Fibroblast of pulmonary artery (primary cell): ENCODE measurements at regions not wholly inside any gene's neighbourhood (a gene's known extent, or its start where the extent isn't known, plus 50 kb on each side); places are given as distances from the start of the nearest gene placed in this dataset.
"Not testable (repeated sequence)": the region's sequence is repeated elsewhere in the genome, so short reads cannot be mapped to it uniquely, and the experiment has no call there.

Experiments
- DNase-seq: peaks from one replicate; pipeline ENCODE4 v3.0.0-alpha.2; 2010; ENCODE audit warnings: low read depth
- H3K4me3 ChIP-seq: replicated peaks from 2 replicates; pipeline ENCODE4 v1.5.1; 2011; ENCODE audit warnings: low read depth, mild to moderate bottlenecking, control low read depth, low read length, moderate library complexity
- CTCF ChIP-seq: IDR thresholded peaks from 2 replicates; pipeline ENCODE4 v1.5.1; 2011; ENCODE audit warnings: mild to moderate bottlenecking, control low read depth, low read length, inconsistent platforms; ENCODE audit errors: missing control alignments

GRCh38 chr13:65275838-65276630 lies 1954.1 kb downstream of the PCDH9 start:
- TF ChIP-seq CTCF = no peak

DNA sequence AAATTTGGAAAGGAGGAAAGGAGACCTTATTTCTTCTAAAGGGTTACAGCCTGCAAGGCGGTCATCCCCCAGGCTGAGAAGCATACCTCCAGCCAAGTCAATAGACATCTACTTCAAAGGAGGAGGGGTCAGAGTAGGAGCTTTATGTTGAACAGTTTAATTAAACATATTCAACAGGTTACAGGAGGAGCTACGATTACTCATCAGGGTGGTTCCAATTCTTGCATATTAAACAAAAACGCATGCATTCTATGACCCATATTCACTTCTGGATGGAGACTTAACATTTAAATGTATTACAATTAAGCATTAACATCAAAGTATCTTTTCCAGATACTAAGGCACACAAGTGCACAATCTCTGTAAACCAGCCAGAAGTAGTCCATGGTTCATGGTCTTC lies 1955.0 kb downstream of the PCDH9 start:
- TF ChIP-seq CTCF = no peak
- H3K4me3 ChIP-seq = no peak overlapping the region
- no peak for DNase-seq

More at GRCh38 chr13:65275838-65276630, 1954.1 kb downstream of the PCDH9 start:
- DNase-seq = no peak
- H3K4me3 ChIP-seq = no peak overlapping the region

GRCh38 chr13:65273811-65274420 lies 1956.2 kb downstream of the PCDH9 start:
- not testable (repeated sequence) for DNase-seq, H3K4me3 ChIP-seq

GRCh38 chr13:65268009-65268408 lies 1962.1 kb downstream of the PCDH9 start:
- no peak for DNase-seq
- TF ChIP-seq CTCF = no peak
- H3K4me3 ChIP-seq = no peak overlapping the region

GRCh38 chr13:65265988-65266387 lies 1964.1 kb downstream of the PCDH9 start:
- no peak overlapping the region for H3K4me3 ChIP-seq
- no peak for TF ChIP-seq CTCF
- DNase-seq = no peak

GRCh38 chr13:65264066-65264465 lies 1966.1 kb downstream of the PCDH9 start:
- no peak for TF ChIP-seq CTCF
- H3K4me3 ChIP-seq = no peak overlapping the region
- no peak for DNase-seq

- DNase-seq = peak; percentile 7
- TF ChIP-seq CTCF = no peak
- peak overlapping the region; percentile 30 for H3K4me3 ChIP-seq
Measured at GRCh38 chr13:65260946-65261891, 1968.9 kb downstream of the PCDH9 start.
